ENCODE measurements at regions not wholly inside any gene's neighbourhood (a gene's known extent, or its start where the extent isn't known, plus 50 kb on each side); places are given as distances from the start of the nearest gene placed in this dataset.

GRCh38 chr3:117606866-117607265 lies 897.3 kb downstream of the TUSC7 start (continued):
- TF ChIP-seq MBD1 (CRISPR knock-in tag; IDR thresholded peaks at IDR 0.05) (no peak), ETV1 (tag; conservative IDR thresholded peaks at IDR 0.05; ENCODE audit: low read depth) (no peak), ZNF592 (IDR thresholded peaks at IDR 0.05) (no peak)

- no peaks in the 10 kb centered on the region for H3K36me3 ChIP-seq (ENCODE audit: control insufficient read depth, insufficient read depth, low read length)
- 3% methylated on average over 4 of the region's 4 CpGs for WGBS (ENCODE audit: insufficient coverage, low coverage, missing lambda C conversion rate)
- DNase-seq (ENCODE audit: extremely low read depth in 1 of 4, low spot score in 3 of 4), result no peak
- no peaks in the 10 kb centered on the region for H4K20me1 ChIP-seq (replicated peaks; ENCODE audit: control insufficient read depth, insufficient read depth, low read length)
- no peaks in the 10 kb centered on the region for H3K9me3 ChIP-seq (replicated peaks; ENCODE audit: control insufficient read depth, insufficient read depth, low read depth, low read length)
- H3K27ac ChIP-seq (ENCODE audit: extremely low read depth, low read depth, low read length), result no peak overlapping the region
- ATAC-seq, result no peak
- H3K79me2 ChIP-seq (ENCODE audit: control insufficient read depth, insufficient read depth, low read length), result no peaks in the 10 kb centered on the region
- ChIA-PET POLR2A (no interaction called here), CTCF (ENCODE audit: low intra/inter-chr PET ratio) (no interaction called here)
- intact Hi-C loops (cut with micrococcal nuclease), result no loop called here
- no peaks in the 10 kb centered on the region for H3K27me3 ChIP-seq (ENCODE audit: control insufficient read depth in 2 of 2, insufficient read depth in 2 of 2, low read length in 2 of 2)
- no peaks in the 10 kb centered on the region for H3K4me1 ChIP-seq (replicated peaks in 1 of 2; ENCODE audit: control insufficient read depth in 2 of 2, insufficient read depth in 2 of 2, low read length in 2 of 2)
- in situ Hi-C loops (cut with MboI), result no loop called here
- no peak for FAIRE-seq
- no TSS peak for BruUV-seq (replicated peaks)
- no peak overlapping the region for H2AFZ ChIP-seq (ENCODE audit: low read depth, low read length)
- TF ChIP-seq ZBED1 (IDR thresholded peaks at IDR 0.05) (no peak), ATF3 (IDR thresholded peaks at IDR 0.05) (no peak), ATF3 (CRISPR knock-in tag; conservative IDR thresholded peaks at IDR 0.05) (no peak), ASH1L (IDR thresholded peaks at IDR 0.05; ENCODE audit: borderline replicate concordance, low read depth, partially characterized antibody) (no peak), KLF1 (tag; IDR thresholded peaks at IDR 0.05) (no peak), SIN3B (IDR thresholded peaks at IDR 0.05; ENCODE audit: low read depth) (no peak), HNRNPK (IDR thresholded peaks at IDR 0.05; ENCODE audit: low read depth, low read length, poor library complexity, severe bottlenecking) (no peak), E2F1 (CRISPR knock-in tag; IDR thresholded peaks at IDR 0.05) (no peak), ZNF512 (tag; IDR thresholded peaks at IDR 0.05) (no peak)
- no peak overlapping the region for H3K9ac ChIP-seq (ENCODE audit: insufficient read depth in 1 of 2, low read depth in 2 of 2, low read length in 2 of 2)
- no peaks in the 10 kb centered on the region for H3K9me1 ChIP-seq (ENCODE audit: control insufficient read depth, insufficient read depth, low read length)
- no peak overlapping the region for H3K4me2 ChIP-seq (ENCODE audit: insufficient read depth, low read length)
- no peak overlapping the region for H3K4me3 ChIP-seq
These were observed 899.8 kb downstream of the TUSC7 start for GRCh38 chr3:117609330-117609729.

Data from K562 (cell line).